ENCODE measurements at regions not wholly inside any gene's neighbourhood (a gene's known extent, or its start where the extent isn't known, plus 50 kb on each side); places are given as distances from the start of the nearest gene placed in this dataset.

DNA sequence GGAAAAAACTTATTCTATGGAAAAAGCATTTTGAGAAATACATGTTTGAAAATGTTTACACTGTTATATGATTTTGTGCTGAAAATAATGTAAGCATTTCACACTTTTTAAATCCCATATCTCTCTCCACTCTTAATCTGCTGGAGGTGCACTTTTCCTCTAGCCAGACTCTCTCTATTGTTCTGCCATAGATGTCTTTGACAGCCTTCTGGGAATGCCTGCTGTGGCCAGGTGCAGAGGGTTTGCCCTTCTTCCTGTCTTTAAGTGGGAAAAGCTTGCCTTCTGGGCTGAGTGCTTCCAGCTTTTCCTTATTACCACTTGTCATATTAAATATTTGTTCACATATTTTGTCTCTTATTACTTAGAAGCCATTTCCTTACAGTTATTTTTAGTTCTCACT, 60.1 kb upstream of the PPM1H start:
- no peak for DNase-seq (ENCODE audit: low spot score)

DNA sequence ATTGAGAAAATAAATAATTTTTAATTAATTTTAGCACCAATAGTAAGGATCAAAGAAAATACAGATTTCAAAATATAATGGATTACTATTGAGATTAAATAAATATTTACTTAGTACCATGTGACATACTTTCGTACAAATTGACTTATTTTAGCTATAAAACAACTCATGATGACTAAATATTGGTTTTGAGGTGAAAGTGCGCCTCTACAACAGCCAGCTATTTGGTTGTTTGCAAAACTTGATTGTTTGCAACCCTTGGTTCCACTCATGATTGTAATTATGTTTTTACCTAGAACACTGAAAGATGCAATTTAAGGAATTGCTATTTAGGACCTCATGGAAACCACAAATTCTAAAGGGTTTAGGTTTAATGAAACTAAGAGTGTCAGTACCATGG, 51.9 kb upstream of the PPM1H start:
- DNase-seq (ENCODE audit: low spot score): no peak

Measured in NAMALWA (cell line).